ENCODE measurements at regions not wholly inside any gene's neighbourhood (a gene's known extent, or its start where the extent isn't known, plus 50 kb on each side); places are given as distances from the start of the nearest gene placed in this dataset.

- TF ChIP-seq CTCF (conservative IDR thresholded peaks at IDR 0.05; ENCODE audit: low read depth, low read length) = no peak
- DNase-seq (ENCODE audit: low read depth) = no peak
- H3K4me3 ChIP-seq (ENCODE audit: low read length) = no peak overlapping the region
Measured at GRCh38 chrX:39458779-39459178, 639.0 kb downstream of the BCOR start.

DNA sequence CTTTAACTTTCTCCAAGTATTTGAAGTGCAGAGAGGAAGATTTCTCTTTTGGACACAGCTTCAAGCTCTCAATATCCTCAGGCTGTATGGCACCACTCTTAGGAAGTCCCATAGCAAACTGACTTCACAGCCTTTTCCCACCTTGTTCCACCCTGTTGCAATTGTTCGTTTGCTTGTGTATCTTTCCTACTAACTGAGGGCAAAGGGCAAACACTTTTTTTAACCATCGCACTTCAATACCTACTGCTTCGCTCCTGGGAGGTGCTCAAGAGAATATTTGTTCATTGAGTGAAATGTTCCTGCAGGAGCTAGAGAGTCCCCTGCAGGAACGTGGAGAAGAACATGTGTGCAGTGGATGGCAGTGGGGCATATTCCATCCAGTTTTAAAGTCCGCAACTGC is 638.6 kb downstream of the BCOR start:
- no peak for TF ChIP-seq CTCF (conservative IDR thresholded peaks at IDR 0.05; ENCODE audit: low read depth, low read length)
- no peak for DNase-seq (ENCODE audit: low read depth)

DNA sequence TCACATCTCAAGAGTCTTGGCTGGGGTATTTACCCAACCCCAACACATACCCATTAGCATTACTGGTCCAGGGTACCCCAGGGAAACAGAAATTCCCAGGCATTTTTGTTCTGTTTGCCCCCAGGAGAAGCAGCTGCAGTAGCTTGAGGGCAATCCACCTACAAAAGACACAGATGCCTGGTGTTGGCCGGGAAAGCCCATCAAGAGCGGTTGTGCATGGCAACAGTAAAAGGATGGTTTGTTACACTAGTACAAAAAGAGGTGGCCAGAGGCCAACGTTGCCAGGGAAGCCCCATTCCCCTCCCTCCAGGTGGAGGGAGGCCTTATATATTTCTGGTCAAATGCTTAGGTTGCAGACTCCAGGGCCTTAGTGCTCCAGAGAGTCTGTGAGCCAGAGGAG is 637.8 kb downstream of the BCOR start:
- no peak for TF ChIP-seq CTCF (conservative IDR thresholded peaks at IDR 0.05; ENCODE audit: low read depth, low read length)
- DNase-seq (ENCODE audit: low read depth) = no peak
- no peak overlapping the region for H3K4me3 ChIP-seq (ENCODE audit: low read length)

More for the DNA sequence above, 638.6 kb downstream of the BCOR start:
- H3K4me3 ChIP-seq (ENCODE audit: low read length) = no peak overlapping the region

GRCh38 chrX:39460499-39460898 is 637.3 kb downstream of the BCOR start:
- TF ChIP-seq CTCF (conservative IDR thresholded peaks at IDR 0.05; ENCODE audit: low read depth, low read length) = no peak
- no peak for DNase-seq (ENCODE audit: low read depth)
- no peak overlapping the region for H3K4me3 ChIP-seq (ENCODE audit: low read length)

GRCh38 chrX:39462835-39463234 is 634.9 kb downstream of the BCOR start:
- H3K4me3 ChIP-seq (ENCODE audit: low read length) = no peak overlapping the region
- no peak for TF ChIP-seq CTCF (conservative IDR thresholded peaks at IDR 0.05; ENCODE audit: low read depth, low read length)
- no peak for DNase-seq (ENCODE audit: low read depth)

DNA sequence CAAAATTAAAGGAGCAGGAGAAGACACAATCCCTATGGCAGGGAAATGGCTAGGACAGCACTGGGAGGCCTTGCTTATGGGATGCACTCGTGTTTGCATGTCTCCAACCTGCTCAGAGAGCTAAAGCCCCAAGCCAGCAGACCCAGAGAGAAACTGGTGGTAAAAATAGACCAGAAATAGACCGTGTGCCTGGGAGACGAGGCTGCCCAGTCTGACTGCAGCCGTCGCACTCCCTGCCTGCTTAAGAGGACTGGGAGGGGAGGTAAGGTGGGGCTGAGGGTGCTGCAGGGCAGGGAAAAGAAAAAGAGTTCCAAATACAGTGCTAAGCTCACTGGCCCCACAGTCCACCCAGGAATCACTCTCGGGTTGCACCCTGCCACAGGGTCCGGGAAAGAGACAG is 633.5 kb downstream of the BCOR start:
- no peak for TF ChIP-seq CTCF (conservative IDR thresholded peaks at IDR 0.05; ENCODE audit: low read depth, low read length)
- no peak overlapping the region for H3K4me3 ChIP-seq (ENCODE audit: low read length)
- DNase-seq (ENCODE audit: low read depth) = no peak

DNA sequence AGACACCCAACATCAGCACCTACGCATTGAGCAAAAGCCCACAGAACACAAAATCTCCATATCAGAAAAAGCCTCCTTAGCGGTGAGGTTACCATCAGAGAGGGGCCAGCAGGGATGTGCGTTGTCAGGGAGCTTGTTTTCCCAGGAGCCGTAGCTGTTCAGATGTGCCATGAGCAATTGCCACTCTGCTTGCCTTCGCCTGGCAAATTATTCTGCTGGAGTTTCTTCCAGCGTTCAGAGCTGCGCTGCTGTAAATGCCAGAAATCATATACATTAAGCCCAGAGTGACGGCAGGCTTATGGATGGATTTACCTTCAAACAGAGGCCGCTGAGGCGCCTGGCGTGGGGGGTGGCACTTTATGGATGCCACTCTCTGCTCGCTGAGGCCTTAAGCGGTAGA is 632.3 kb downstream of the BCOR start:
- no peak for TF ChIP-seq CTCF (conservative IDR thresholded peaks at IDR 0.05; ENCODE audit: low read depth, low read length)
- DNase-seq (ENCODE audit: low read depth) = no peak
- H3K4me3 ChIP-seq (ENCODE audit: low read length) = no peak overlapping the region
